ENCODE measurements at regions not wholly inside any gene's neighbourhood (a gene's known extent, or its start where the extent isn't known, plus 50 kb on each side); places are given as distances from the start of the nearest gene placed in this dataset.
"Not testable (repeated sequence)": the region's sequence is repeated elsewhere in the genome, so short reads cannot be mapped to it uniquely, and the experiment has no call there.

DNA sequence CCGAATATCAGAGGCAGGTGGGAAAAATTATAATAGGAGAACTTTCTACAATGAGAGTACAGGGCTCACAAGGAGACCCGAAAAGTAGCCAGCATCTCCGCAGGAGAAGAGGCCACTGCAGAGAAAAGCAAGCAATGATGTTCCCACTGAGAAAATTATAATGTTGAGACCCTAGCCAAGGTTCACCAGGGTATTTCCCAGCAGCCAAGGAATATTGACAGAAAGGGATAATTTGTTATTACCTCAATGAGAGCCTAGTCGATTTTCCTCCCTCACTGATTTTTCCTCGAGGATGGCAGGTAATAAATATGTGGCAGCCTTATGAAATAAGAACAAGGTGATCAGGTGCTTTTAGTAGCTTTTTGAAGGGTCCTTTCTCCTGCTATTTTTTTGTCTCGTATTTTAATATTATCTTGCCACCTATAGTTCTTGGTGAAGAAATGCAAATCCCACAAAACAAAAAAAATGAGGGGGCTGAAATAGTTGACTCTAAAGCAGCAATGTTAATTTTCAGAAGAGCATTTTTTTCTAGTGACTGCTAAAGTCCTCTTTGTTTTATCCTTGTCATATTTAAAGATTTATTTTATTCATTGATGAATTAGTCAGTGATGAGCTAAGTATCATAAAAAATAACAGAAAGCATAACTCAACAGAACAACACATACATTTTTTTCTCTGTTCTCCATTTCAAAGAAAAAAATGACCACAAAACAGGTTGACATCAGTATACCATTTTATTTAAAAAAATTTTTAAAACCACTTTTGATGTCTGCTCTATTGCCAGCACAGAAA, 215.4 kb downstream of the KCNE4 start:
- DNase-seq: no peak
- intact Hi-C loops (cut with DNase I): no loop called here

- no peak for DNase-seq
- intact Hi-C loops (cut with DNase I): no loop called here
Measured at GRCh38 chr2:223269386-223269785, 217.4 kb downstream of the KCNE4 start.

DNA sequence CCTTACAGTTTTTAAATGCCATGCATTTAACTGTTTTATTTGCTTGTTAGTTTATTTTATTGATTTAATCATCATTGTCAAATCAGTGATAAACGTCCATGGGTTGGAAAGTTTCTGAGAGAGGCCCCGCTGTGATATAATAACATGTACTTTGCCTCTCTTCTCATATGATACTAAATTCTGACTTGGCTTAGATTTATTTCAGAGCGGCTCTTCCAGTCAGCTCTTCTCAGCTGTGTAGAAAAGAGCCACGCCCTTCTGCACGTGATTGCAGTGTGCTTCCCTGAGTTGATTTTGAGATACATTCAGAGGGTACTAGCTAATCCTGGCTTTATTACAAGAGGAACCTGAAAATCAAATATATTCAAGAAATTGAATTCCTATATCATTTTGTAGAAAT, 218.6 kb downstream of the KCNE4 start:
- intact Hi-C loops (cut with DNase I): no loop called here
- DNase-seq: no peak

DNA sequence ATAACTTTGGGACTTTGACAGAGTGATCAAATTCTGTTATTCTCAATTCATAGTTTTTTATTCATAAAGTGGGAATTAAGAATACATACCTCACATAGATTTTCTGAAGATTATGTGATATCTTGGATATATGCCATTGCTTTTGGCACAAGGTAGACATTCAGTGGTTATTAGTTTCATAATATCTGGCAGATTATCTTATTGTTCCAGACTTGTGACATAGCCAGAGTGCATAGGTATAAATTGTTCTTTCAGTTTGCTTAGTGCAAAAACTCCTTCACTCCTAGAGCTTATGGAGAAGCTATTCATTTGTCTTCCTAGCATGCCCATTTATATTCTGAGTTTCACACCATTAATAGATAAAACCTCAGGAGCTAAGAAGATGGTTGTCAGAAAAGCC, 222.0 kb downstream of the KCNE4 start:
- DNase-seq: no peak
- intact Hi-C loops (cut with DNase I): no loop called here

DNA sequence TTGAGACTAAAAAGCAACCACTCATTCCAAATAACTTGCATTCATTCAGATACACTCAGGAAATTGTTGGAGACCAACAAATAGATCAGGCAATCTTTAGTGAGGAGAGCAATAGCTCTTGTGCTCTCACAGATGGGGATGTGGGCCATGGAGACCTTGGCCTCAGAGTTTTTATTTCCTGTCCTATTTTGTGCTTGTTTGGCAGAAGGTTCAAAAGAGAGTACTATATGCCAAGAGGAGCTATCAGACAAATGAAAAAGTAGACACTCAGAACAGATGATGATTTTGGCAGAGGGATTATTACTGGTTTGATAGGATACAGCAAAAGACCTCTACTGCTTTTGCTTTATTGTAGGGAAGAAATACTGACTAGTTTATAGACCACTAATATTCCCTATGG, 230.2 kb downstream of the KCNE4 start:
- no peak for DNase-seq
- intact Hi-C loops (cut with DNase I): no loop called here

- no peak for DNase-seq
- intact Hi-C loops (cut with DNase I): no loop called here
Measured at GRCh38 chr2:223283329-223283728, 231.3 kb downstream of the KCNE4 start.

GRCh38 chr2:223283771-223284170, 231.8 kb downstream of the KCNE4 start:
- intact Hi-C loops (cut with DNase I): no loop called here
- DNase-seq: no peak

DNA sequence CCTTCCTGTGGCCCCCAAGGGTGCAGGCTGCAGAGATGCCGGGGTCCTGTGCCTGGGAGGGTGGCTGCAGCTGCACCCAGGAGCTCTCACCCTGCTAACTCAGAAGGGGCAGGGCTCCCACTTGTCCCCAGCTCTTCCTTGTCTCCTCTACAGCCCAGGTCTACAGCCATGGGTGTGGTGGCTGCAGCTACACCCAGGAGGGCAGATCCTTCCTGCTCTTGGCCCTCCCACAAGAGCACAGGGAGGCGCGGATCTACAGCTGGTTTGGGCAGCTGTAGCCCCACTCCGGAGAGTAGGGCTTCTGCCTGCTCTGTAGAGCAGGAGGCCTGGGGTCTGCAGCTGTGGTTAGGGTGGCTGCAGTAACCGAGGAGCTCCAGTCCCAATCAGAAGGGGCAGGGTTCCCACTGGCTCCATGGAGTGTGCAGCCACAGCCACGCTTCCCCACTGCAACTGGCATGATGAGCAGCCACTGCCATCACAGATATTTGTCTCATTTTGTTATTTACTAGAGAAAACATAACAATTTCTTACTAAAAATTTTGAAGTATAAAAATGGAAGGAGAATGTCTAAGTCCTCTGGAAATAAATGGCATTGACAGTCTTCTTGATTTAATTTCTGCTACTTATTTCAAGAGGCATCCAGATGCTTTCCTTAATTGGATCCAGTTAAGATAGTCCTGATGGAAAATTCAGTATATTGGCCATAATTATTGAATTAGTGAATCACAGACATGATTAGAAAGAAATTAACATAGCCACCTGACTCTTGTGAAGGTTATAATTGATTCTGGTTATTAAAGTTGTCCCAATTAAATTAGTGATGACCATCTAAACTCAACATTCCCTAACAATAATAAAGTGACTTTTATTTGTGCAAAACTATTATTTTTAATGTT, 233.6 kb downstream of the KCNE4 start:
- intact Hi-C loops (cut with DNase I): no loop called here
- DNase-seq: no peak

- intact Hi-C loops (cut with DNase I): no loop called here
- DNase-seq: no peak
Measured at GRCh38 chr2:223294756-223295155, 242.8 kb downstream of the KCNE4 start.

DNA sequence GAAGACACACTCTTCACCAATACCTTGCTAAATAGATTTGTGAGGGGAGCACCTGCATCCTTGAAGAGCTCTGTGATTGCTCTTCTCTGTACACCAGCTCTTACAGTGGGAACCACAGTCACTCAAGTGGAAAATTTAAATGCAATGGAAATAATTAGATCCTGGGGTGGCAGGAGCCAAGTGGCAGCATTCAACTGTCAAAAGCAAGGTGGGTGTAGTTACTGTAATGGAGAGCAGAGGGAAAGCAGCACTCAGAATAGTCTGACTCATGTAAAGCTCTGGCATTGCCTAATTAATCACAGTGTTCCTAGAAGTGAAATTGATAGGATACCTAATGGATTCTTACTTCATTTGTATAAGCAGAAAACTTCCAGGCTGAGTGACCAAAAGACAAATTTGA, 245.8 kb downstream of the KCNE4 start:
- peak in 36 of 42 donors; percentile 3 to 83 (median 40) for DNase-seq
- intact Hi-C loops (cut with DNase I): no loop called here

DNA sequence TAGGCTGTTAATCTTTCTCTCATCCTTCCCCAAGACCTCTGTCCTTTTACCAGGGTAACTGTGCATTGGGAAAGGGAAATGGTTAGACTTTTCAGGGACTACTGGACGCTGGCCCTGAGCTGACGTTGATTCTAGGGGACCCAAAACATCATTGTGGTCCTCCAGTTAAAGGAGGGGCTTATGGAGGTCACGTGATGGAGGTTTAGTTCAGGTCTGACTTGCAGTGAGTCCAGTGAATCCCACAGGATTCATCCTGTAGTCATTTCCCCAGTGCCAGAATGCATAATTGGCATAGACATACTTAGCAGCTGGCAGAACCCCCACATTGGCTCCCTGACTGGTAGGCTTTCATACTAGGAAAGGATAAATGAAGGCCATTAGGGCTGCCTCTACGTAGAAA, 246.3 kb downstream of the KCNE4 start:
- intact Hi-C loops (cut with DNase I): not testable (repeated sequence)

DNA sequence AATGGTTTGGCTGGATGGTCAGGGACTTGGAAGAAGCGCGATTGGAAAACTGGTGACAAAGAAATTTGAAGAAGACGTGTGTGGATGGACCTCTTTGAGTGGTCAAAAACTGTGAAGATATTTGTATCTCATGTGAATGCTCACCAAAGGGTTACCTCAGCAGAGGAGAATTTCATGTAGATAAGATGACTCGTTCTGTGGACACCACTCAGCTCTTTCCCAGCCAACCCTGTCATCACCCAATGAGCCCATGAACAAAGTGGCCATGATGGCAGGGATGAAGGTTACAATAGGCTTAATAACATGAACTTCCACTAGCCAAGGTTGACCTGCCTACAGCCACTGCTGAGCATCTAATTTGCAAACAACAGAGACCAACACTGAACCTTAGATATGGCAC, 248.3 kb downstream of the KCNE4 start:
- intact Hi-C loops (cut with DNase I): no loop called here
- no peak for DNase-seq

More for the DNA sequence above, 246.3 kb downstream of the KCNE4 start:
- not testable (repeated sequence) for DNase-seq

- intact Hi-C loops (cut with DNase I): no loop called here
- no peak for DNase-seq
Measured at GRCh38 chr2:223306371-223306770, 254.4 kb downstream of the KCNE4 start.

DNA sequence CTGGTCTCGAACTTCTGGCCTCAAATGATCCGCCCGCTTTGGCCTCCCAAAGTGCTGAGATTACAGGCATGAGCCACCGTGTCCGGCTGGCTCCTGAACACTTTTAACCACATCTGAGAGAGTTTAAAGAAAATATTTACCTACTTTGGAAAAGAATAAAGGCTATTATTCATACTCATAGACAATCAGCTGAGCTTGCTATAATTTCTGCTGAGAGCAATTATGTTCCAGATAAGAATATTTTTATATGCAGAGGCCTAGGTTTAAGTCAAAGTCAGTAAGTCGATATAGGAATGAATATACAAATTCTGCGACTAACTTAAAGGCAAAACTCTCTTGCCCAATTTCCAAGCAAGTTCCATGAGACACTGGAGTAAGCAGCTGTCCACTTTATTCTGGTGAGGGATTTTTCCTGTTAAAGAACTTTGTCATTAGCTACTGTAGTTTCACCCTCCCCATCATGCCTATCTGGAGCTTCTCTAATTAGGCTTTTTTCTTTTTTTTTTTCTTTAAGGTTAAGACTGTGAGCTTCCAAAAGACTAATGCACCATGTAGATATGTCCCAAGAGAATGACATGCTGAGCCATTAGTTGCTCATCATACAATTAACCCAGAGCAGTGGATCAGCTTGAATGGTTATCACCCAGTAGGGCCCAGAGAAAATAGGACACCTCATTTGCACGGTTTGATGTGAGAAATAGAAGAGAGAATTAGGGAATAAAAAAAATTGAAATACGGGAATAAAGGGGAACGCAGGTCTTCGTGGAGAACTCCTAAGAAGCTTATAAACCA, 260.1 kb downstream of the KCNE4 start:
- DNase-seq: no peak
- intact Hi-C loops (cut with DNase I): no loop called here

DNA sequence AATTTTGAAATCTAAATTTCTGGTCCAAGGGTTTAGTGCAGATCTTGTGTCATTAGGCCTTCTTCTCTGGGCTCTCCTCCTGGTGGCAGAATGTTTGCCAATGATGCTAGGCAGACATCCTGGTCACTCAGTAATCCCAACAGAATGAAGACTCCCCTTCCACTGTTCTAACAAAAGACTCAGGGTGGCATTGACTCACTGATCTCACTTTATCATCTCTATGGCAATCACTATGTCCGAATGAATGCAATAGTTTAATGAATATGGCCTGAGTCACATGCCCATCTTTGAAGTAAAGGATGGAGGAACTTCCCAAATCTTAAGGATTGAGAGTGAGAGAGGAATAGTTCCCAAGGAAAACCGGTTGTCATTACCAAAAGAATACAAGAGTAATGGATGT, 261.1 kb downstream of the KCNE4 start:
- intact Hi-C loops (cut with DNase I): no loop called here
- no peak for DNase-seq

GRCh38 chr2:223314811-223315210, 262.8 kb downstream of the KCNE4 start:
- no peak for DNase-seq

DNA sequence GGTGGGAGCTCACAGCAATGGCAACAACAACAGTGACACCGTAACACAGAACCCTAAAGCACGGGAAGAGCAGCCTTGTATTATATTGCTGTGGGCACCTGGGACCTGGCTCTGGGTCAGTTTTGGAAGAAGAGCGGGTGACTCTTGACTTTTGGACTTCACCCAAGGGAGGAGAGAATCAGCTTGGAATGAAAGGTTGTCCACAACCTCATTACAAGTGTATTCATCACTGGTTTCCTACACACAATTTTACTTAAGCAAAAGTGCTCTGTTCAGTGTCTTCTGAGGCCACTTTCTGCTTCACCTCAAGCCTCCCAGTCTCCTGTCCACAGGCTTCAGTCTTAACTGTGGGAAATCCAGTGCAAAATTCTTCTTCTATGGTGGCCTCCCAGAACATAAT, 263.8 kb downstream of the KCNE4 start:
- intact Hi-C loops (cut with DNase I): no loop called here
- DNase-seq: no peak

More at GRCh38 chr2:223314811-223315210, 262.8 kb downstream of the KCNE4 start:
- intact Hi-C loops (cut with DNase I): no loop called here

GRCh38 chr2:223316342-223316741, 264.4 kb downstream of the KCNE4 start:
- DNase-seq: no peak
- intact Hi-C loops (cut with DNase I): no loop called here

- intact Hi-C loops (cut with DNase I): no loop called here
- DNase-seq: no peak
Measured at GRCh38 chr2:223319601-223320000, 267.6 kb downstream of the KCNE4 start.

- intact Hi-C loops (cut with DNase I): no loop called here
- DNase-seq: no peak
Measured at GRCh38 chr2:223324402-223324801, 272.4 kb downstream of the KCNE4 start.

Data from head of caudate nucleus (tissue), 42 donors.